ENCODE measurements at regions not wholly inside any gene's neighbourhood (a gene's known extent, or its start where the extent isn't known, plus 50 kb on each side); places are given as distances from the start of the nearest gene placed in this dataset.
A peak's percentile ranks its signal among the peaks of the same experiment; 100 is the strongest.
"Not testable (repeated sequence)": the region's sequence is repeated elsewhere in the genome, so short reads cannot be mapped to it uniquely, and the experiment has no call there.

GRCh38 chr1:143831479-143832378 lies 140.1 kb downstream of the FAM72C start:
- not testable (repeated sequence) for H3K36me3 Mint-ChIP-seq (ENCODE audit: low read depth); DNase-seq; H3K9ac ChIP-seq (ENCODE audit: extremely low read depth, low read length, poor library complexity, severe bottlenecking); H3K27me3 ChIP-seq (ENCODE audit: control insufficient read depth, insufficient read depth, low read length, poor library complexity, severe bottlenecking); H3K27ac ChIP-seq (ENCODE audit: low read depth, low read length); H3K27me3 Mint-ChIP-seq (ENCODE audit: insufficient read depth); H3K4me3 ChIP-seq (ENCODE audit: low read length); H3K27ac Mint-ChIP-seq; H3K9me3 Mint-ChIP-seq; H3K9me3 ChIP-seq (ENCODE audit: control insufficient read depth, low read length); H3K4me1 ChIP-seq (ENCODE audit: control insufficient read depth, insufficient read depth, low read length); H3K36me3 ChIP-seq (ENCODE audit: control insufficient read depth, insufficient read depth, low read length); H3K4me1 Mint-ChIP-seq
- 80 to 94% methylated on average over 1 to 27 of the region's 34 CpGs for WGBS, 2 experiments (ENCODE audit: insufficient coverage in 1 of 2, insufficient read length in 1 of 2)
- peak overlapping the region; percentile 43 for H3K4me3 Mint-ChIP-seq

- not testable (repeated sequence) for H3K27ac ChIP-seq (ENCODE audit: low read depth, low read length); H3K4me3 Mint-ChIP-seq; H3K4me1 Mint-ChIP-seq; DNase-seq; H3K9ac ChIP-seq (ENCODE audit: extremely low read depth, low read length, poor library complexity, severe bottlenecking); H3K4me1 ChIP-seq (ENCODE audit: control insufficient read depth, insufficient read depth, low read length); H3K36me3 ChIP-seq (ENCODE audit: control insufficient read depth, insufficient read depth, low read length); H3K9me3 ChIP-seq (ENCODE audit: control insufficient read depth, low read length); H3K27me3 Mint-ChIP-seq (ENCODE audit: insufficient read depth); H3K9me3 Mint-ChIP-seq; H3K36me3 Mint-ChIP-seq (ENCODE audit: low read depth); H3K27me3 ChIP-seq (ENCODE audit: control insufficient read depth, insufficient read depth, low read length, poor library complexity, severe bottlenecking); H3K4me3 ChIP-seq (ENCODE audit: low read length); H3K27ac Mint-ChIP-seq
- WGBS, 2 experiments (ENCODE audit: insufficient coverage in 1 of 2, insufficient read length in 1 of 2), result no CpG with 5 or more reads among the region's 1 CpG
Measured at GRCh38 chr1:143826162-143826561, 145.6 kb downstream of the FAM72C start.

DNA sequence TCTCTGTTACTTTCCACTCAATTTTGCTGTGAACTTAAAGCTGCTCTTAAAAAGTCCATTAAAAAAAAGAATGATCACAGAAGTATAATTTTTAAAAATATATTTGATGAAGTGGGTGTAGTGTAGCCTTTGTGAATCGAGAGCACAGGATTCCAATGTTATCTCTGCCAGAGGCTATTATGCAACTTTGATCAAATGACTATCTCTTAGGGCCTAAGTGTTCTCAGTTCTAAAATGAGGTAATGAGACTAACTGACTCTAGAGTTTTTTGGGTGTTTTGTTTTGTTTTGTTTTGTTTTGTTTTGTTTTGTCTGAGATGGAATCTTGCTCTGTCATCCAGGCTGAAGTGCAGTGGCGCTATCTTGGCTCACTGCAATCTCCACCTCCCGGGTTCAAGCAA lies 147.5 kb downstream of the FAM72C start:
- H3K36me3 Mint-ChIP-seq (ENCODE audit: low read depth); H3K27ac ChIP-seq (ENCODE audit: low read depth, low read length); H3K27me3 Mint-ChIP-seq (ENCODE audit: insufficient read depth); H3K36me3 ChIP-seq (ENCODE audit: control insufficient read depth, insufficient read depth, low read length); DNase-seq; H3K4me3 Mint-ChIP-seq; H3K9me3 ChIP-seq (ENCODE audit: control insufficient read depth, low read length); H3K4me3 ChIP-seq (ENCODE audit: low read length); H3K9ac ChIP-seq (ENCODE audit: extremely low read depth, low read length, poor library complexity, severe bottlenecking); H3K27me3 ChIP-seq (ENCODE audit: control insufficient read depth, insufficient read depth, low read length, poor library complexity, severe bottlenecking); H3K4me1 ChIP-seq (ENCODE audit: control insufficient read depth, insufficient read depth, low read length); H3K27ac Mint-ChIP-seq; H3K4me1 Mint-ChIP-seq; H3K9me3 Mint-ChIP-seq: not testable (repeated sequence)
- WGBS, 2 experiments (ENCODE audit: insufficient coverage in 1 of 2, insufficient read length in 1 of 2), result no CpG with 5 or more reads among the region's 3 CpGs

GRCh38 chr1:143820058-143820457 lies 151.7 kb downstream of the FAM72C start:
- H3K4me1 ChIP-seq (ENCODE audit: control insufficient read depth, insufficient read depth, low read length); H3K27me3 ChIP-seq (ENCODE audit: control insufficient read depth, insufficient read depth, low read length, poor library complexity, severe bottlenecking); H3K36me3 Mint-ChIP-seq (ENCODE audit: low read depth); DNase-seq; H3K9ac ChIP-seq (ENCODE audit: extremely low read depth, low read length, poor library complexity, severe bottlenecking); H3K4me3 Mint-ChIP-seq; H3K4me3 ChIP-seq (ENCODE audit: low read length); H3K4me1 Mint-ChIP-seq; H3K27ac ChIP-seq (ENCODE audit: low read depth, low read length); H3K9me3 ChIP-seq (ENCODE audit: control insufficient read depth, low read length); H3K27me3 Mint-ChIP-seq (ENCODE audit: insufficient read depth); H3K27ac Mint-ChIP-seq; H3K9me3 Mint-ChIP-seq; H3K36me3 ChIP-seq (ENCODE audit: control insufficient read depth, insufficient read depth, low read length): not testable (repeated sequence)
- no CpG with 5 or more reads among the region's 4 CpGs for WGBS, 2 experiments (ENCODE audit: insufficient coverage in 1 of 2, insufficient read length in 1 of 2)

DNA sequence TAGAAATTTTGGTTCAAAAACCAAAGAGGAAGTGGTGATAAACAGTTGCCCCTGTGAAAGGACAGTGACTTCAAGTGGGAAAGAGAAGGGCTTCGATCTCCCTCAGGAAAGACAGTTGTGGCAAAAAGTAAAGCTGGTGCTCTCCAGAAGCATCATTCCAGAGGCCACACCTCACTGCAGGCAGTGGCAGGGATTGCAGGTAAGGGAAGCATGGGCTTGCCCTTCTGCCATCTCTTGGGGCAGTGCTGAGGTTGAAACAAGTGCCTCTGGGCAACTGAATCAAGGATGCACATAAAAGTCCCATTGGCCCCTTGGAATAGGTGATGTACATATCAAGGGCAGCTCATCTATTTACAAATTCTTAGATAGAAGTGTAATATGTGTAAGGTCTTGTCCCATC lies 155.4 kb downstream of the FAM72C start:
- H3K4me1 Mint-ChIP-seq; H3K27ac Mint-ChIP-seq; H3K9me3 ChIP-seq (ENCODE audit: control insufficient read depth, low read length); H3K36me3 ChIP-seq (ENCODE audit: control insufficient read depth, insufficient read depth, low read length); H3K4me3 Mint-ChIP-seq; H3K9ac ChIP-seq (ENCODE audit: extremely low read depth, low read length, poor library complexity, severe bottlenecking); H3K27me3 ChIP-seq (ENCODE audit: control insufficient read depth, insufficient read depth, low read length, poor library complexity, severe bottlenecking); H3K4me1 ChIP-seq (ENCODE audit: control insufficient read depth, insufficient read depth, low read length); H3K36me3 Mint-ChIP-seq (ENCODE audit: low read depth); H3K27me3 Mint-ChIP-seq (ENCODE audit: insufficient read depth); DNase-seq; H3K9me3 Mint-ChIP-seq; H3K4me3 ChIP-seq (ENCODE audit: low read length); H3K27ac ChIP-seq (ENCODE audit: low read depth, low read length): not testable (repeated sequence)
- WGBS, 2 experiments (ENCODE audit: insufficient coverage in 1 of 2, insufficient read length in 1 of 2), result no CpG with 5 or more reads among the region's 1 CpG

DNA sequence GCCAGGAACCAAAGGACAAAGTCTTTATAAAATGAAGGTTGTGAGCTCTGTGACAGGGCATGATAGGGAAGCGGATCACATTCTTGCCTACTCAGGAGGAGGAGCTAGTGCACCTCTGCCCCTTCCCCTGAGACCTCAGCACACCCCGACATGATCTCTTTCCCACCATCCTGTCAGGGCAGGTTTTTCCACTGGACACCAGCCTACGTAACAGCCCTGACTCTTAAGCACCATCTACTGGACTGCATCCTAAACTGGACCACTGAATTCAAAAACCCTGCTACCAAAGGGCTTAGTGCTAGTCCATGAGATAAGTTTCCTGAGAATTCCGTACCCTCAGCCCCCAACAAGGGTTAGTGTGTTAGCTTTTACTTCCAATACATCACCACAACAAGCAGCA lies 166.4 kb downstream of the FAM72C start:
- not testable (repeated sequence) for H3K27me3 Mint-ChIP-seq (ENCODE audit: insufficient read depth); H3K27me3 ChIP-seq (ENCODE audit: control insufficient read depth, insufficient read depth, low read length, poor library complexity, severe bottlenecking); H3K27ac ChIP-seq (ENCODE audit: low read depth, low read length); H3K27ac Mint-ChIP-seq; H3K4me1 ChIP-seq (ENCODE audit: control insufficient read depth, insufficient read depth, low read length); H3K36me3 ChIP-seq (ENCODE audit: control insufficient read depth, insufficient read depth, low read length); H3K4me3 Mint-ChIP-seq; H3K9ac ChIP-seq (ENCODE audit: extremely low read depth, low read length, poor library complexity, severe bottlenecking); H3K36me3 Mint-ChIP-seq (ENCODE audit: low read depth); H3K4me3 ChIP-seq (ENCODE audit: low read length); DNase-seq; H3K9me3 Mint-ChIP-seq; H3K4me1 Mint-ChIP-seq; H3K9me3 ChIP-seq (ENCODE audit: control insufficient read depth, low read length)
- no CpG with 5 or more reads among the region's 4 CpGs for WGBS, 2 experiments (ENCODE audit: insufficient coverage in 1 of 2, insufficient read length in 1 of 2)

DNA sequence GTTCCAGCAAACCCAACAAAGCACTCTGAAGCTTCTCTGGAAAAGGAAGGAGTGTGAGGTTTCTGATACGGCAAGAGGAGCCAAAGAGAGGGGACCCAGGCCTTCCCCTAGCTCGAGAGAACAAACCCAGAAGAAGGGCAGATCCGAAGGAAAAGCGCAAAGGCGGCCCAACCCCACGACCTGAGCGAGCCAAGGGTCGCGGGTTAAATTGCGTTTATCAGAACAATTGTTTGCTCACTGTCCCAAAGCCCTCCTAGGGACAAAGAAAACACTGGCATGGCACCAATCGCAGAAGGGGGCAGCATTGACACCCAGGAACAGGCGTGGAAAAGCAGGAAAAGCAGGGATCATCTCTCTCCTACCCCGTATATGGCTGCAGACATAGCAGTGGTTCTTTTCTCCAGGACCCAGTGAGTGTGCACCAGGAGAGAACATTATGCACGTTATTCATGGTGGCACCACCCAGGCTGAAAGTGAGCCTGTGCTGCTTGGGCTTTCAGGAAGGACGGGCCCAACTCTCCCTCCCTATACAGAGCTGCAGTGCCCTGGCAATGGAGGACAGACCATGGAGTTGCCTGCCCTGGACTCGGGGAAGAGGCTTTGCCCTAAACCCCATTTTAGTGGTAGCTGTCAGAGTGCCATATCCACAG lies 167.0 kb downstream of the FAM72C start:
- H3K4me3 Mint-ChIP-seq, result peak overlapping the region; percentile 67
- H3K36me3 ChIP-seq (ENCODE audit: control insufficient read depth, insufficient read depth, low read length); H3K4me1 Mint-ChIP-seq; H3K27me3 Mint-ChIP-seq (ENCODE audit: insufficient read depth); H3K4me1 ChIP-seq (ENCODE audit: control insufficient read depth, insufficient read depth, low read length); H3K9me3 Mint-ChIP-seq; H3K9ac ChIP-seq (ENCODE audit: extremely low read depth, low read length, poor library complexity, severe bottlenecking); H3K36me3 Mint-ChIP-seq (ENCODE audit: low read depth); H3K9me3 ChIP-seq (ENCODE audit: control insufficient read depth, low read length); H3K27ac ChIP-seq (ENCODE audit: low read depth, low read length); DNase-seq; H3K27me3 ChIP-seq (ENCODE audit: control insufficient read depth, insufficient read depth, low read length, poor library complexity, severe bottlenecking); H3K27ac Mint-ChIP-seq: not testable (repeated sequence)
- peak overlapping the region; percentile 86 for H3K4me3 ChIP-seq (ENCODE audit: low read length)
- WGBS, 2 experiments (ENCODE audit: insufficient coverage in 1 of 2, insufficient read length in 1 of 2), result 4 to 33% methylated on average over 1 to 11 of the region's 16 CpGs
